Activated gamma-delta T cell treated with Interleukin-2 at 50 U/mL for 16 hours (primary cell): ENCODE measurements at regions not wholly inside any gene's neighbourhood (a gene's known extent, or its start where the extent isn't known, plus 50 kb on each side); places are given as distances from the start of the nearest gene placed in this dataset.
"Not testable (repeated sequence)": the region's sequence is repeated elsewhere in the genome, so short reads cannot be mapped to it uniquely, and the experiment has no call there.

Source experiments
- DNase-seq: peaks from one replicate; pipeline ENCODE4 v3.0.0-alpha.2; 2020

DNA sequence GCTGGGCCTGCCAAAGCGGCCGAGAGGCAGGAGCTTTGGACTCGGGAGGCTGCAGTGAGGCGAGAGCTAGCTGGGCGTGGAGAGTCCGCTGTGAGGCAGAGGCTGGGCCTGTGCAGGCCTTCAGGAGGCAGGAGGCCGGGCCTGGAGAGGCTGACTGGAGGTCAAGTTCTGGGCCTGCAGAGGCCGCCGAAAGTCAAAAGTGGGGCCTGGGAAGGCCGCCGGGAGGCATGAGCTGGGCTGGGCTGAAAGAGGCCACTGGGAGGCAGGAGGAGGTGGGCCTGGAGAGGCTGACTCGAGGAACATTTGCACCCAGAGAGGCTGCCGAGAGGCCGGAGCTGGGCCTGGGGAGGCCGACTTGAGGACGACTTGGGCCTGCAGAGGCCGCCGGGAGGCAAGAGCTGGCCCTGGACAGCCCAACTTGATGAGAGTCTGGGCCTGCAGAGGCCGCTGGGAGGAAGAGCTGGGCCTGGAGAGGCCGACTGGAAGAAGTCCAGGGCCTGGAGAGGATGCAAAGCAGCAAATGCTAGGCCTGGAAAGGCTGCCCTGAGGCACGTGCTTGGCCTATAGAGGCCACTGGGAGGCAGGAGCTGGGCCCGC, 72.7 kb upstream of the COBL start:
- DNase-seq: not testable (repeated sequence)

DNA sequence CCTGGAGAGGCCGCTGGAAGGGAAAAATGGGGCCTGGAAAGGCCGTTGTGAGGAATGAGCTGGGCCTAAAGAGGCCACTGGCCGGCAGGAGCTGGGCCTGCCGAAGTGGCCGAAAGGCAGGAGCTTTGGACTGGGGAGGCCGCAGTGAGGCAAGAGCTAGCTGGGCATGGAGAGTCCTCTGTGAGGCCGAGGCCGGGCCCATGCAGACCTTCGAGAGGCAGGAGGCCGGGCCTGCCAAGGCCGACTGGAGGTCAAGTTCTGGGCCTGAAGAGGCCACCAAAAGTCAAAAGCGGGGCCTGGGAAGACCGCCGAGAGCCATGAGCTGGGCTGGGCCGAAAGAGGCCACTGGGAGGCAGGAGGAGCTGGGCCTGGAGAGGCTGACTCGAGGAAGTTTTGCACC, 71.6 kb upstream of the COBL start:
- not testable (repeated sequence) for DNase-seq

DNA sequence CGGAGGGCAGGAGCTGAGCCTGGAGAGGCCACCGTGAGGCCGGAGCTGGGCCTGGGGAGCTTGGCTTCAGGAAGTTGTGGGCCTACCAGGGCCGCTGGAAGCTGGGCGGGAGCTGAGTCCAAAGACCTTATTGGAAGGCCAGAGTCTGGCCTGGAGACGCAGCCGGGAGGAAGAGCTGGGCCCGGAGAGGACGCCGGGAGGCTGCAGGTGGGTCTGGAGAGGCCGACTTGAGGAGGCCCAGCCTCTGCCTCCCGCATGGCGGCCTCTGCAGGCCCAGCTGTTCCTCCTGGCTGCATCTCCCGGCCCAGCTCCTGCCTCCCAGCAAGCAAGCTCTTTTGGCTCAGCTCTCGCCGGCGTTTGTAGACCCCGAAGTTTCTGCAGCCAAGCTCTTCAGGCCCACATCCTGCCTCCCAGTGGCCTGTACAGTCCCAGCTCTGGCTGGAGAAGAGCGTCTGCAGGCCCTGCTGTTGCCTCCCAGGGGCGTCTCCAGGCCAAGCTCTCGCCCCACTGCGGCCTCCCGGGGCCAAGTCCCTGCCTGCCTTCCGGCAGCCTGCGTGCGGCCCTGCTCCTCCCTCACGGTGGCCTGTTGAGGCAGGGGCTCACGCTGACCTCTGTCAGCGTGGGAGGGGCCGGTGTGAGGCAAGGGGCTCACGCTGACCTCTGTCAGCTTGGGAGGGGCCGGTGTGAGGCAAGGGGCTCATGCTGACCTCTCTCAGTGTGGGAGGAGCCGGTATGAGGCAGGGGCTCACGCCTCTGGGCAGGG, 70.4 kb upstream of the COBL start:
- DNase-seq: not testable (repeated sequence)

DNA sequence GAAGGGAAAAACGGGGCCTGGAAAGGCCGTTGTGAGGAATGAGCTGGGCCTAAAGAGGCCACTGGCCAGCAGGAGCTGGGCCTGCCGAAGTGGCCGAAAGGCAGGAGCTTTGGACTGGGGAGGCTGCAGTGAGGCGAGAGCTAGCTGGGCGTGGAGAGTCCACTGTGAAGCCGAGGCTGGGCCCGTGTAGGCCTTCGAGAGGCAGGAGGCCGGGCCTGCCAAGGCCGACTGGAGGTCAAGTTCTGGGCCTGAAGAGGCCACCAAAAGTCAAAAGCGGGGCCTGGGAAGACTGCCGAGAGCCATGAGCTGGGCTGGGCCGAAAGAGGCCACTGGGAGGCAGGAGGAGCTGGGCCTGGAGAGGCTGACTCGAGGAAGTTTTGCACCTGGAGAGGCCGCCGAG, 69.6 kb upstream of the COBL start:
- DNase-seq: not testable (repeated sequence)

DNA sequence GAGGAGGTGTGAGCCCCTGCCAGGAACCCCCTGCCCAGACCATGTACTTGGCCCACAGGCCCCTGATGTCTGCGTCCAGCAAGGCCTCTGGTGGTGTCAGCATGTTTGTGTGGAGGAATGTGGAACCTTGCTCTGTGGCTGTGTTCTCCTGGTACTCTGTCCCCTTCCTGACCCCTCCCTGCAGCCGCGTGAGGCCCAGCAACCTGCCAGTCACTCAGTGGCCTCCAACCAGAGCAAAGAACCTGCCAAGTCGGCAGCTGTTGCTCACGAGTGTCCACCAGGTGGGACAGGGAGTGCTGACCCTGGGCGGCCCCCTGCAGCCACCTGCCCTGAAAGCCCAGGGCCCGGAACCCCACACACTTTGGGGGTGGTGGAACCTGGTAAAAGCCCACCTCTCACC, 65.6 kb upstream of the COBL start:
- DNase-seq: not testable (repeated sequence)

DNA sequence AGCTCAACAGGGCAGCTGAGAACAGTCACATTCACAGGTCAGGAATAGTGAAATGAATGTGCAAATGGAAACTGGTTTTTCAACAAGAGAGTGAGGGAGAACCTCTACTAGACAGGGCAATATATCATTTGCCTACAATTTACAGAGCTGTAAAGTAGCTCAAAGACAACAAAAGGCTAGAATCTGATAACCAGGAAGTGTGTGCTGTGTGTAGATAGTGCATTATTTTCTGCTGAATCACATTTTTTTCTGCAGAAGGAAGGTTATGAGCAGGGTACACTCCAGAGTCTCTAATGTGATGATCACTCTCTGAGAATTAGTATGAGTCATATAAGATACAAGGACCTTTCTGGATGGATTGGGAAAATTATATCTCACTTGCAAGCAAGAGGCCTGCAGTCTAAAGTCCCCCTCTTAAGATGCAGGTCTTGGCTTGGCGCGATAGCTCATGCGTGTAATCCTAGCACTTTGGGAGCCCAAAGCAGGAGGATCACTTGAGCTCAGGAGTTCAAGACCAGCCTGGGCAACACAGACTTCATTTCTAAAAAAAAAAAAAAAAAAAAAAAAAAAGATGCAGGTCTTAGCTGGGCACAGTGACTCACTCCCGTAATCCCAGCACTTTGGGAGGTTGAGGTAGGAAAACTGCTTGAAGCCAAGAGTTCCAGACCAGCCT, 59.9 kb upstream of the COBL start:
- DNase-seq: no peak

DNA sequence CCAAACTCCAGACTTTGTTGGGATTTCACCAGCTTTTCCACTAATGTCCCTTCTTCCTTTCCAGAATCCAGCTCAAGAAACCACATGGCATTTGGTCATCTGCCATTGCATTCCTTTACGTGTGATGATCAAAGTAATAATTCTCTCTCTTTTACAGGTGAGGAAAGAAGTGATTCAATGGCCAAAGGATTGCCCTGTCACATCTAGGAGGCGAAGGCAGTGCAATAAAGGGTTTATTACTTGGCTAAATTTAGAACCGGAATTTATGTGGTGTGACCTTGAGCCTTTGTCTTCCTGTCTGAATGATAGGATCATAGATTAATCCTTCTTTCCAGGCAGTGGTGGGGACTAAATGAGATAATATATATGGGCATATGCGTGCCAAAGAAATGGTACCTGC, 58.3 kb upstream of the COBL start:
- DNase-seq: no peak

DNA sequence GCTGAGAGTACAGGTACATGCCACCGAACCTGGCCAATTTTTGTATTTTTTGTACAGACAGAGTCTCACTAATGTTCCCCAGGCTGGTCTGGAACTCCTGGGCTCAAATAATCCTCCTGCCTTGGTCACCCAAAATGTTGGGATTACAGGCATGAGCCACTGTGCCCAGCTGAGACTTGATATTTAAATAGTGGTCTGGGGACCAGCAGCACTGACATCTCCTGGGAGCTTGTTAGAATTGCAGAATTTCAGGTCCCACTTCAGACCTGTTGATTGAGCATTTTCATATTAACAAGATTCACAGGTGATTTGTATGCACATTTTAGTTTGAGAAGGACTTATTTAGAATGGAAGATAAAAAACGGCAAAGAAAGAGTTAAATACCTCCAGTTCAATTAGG, 57.0 kb upstream of the COBL start:
- not testable (repeated sequence) for DNase-seq

DNA sequence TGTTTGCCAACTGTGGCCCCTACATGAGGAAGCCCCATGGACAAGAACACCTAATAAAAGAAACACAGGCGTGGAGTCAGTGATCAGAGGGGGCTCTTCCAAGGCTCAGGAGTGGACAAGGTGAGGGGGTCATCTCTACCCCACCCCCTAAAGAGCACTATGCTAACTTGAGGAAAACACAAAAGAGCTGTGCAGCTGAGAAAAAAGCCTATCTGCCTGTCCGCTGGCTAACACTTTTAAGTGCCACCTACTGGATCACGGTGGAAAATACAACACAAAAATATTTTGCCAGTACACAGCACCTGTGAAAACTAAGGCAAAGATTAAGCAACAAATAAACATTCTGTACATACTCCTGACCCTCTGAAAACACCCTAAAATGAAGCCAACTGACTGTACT, 53.1 kb upstream of the COBL start:
- no peak for DNase-seq

DNA sequence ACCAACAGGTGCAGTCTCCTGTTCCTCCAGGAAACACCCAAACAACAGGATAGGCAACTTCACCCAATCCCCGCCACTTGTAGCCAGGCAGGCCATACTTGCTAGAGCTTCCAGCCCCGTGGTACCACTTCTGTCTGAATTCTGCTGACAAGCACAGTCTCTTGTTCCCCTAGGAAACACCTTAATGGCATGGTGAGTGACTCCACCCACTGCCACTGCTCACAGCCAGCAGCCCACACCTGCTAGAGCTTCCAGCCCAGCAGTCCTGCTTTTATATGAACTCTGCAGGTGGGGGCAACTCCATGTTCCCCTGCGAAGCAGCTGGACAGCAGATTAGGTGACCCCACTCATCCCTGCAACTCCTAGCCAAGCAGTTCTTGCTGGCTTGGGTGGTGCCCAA, 52.6 kb upstream of the COBL start:
- DNase-seq: not testable (repeated sequence)

DNA sequence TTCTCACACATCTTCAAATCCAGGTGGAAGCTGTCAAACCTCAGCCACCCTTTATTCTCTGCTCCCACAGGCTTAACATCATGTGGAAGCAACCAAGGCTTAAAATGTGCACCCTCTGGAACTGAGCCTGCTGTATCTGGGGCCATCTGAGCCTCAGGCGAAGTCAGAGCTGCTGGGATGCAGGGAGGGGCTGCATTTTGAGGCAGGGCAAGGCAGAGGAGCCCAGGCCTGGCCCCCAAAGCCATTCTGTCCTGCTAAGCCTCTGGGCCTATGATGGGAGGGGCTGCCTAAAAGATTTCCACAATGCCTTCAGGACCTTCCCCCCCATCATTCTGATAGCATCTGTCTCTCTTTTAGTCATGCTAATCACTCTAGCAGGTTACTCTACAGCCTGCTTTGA, 51.7 kb upstream of the COBL start:
- DNase-seq: no peak

DNA sequence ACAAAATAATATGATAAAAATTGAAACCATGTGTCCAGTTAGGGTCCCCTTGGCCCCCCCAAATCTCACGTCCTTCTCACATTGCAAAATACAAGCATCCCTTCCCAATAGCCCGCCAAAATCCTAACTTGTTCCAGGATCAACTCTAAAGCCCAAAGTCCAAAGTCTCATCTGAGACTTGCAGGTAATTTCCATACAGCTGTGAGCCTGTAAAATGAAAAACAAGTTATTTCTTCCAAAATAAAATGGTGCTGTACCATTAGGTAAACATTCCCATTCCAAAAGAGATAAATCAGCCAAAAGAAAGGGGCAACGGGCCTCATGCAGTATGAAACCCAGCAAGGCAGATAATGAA, 51.0 kb upstream of the COBL start:
- no peak for DNase-seq

DNA sequence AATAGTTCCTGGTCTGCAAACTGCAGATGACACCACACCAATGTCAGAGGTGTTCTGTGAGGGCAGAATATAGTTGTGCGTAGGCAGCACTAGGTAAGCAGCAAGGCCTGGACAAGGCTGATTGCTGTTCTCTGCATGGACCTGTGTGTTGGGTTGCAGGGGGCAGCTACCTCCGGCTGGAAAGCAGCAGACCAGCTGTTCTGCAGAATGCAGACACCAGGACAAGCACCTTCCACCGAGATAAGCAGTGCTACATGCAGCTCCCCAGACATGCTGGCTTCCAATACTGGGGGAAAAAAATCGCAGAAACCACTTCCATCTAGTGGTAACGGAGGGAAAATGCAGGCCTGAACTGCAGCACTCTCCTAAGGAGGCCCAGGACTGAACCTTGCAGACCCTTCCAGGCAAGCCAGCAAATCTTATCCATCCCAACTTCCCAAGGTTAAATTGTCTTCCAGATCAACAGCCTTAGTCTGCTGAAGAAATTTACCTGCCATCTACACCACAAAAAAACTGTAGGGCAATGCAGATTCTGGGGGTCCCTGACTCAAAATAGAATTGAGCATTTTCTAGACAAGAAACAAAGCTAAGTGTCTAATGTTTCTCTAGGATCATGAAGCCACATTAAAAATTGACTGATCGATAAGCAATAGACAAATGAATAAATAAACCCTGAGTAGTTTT, 50.5 kb upstream of the COBL start:
- DNase-seq: no peak
